HG03108 (cell line): ENCODE measurements at regions not wholly inside any gene's neighbourhood (a gene's known extent, or its start where the extent isn't known, plus 50 kb on each side); places are given as distances from the start of the nearest gene placed in this dataset.
"Not testable (repeated sequence)": the region's sequence is repeated elsewhere in the genome, so short reads cannot be mapped to it uniquely, and the experiment has no call there.

Experiments used
- ATAC-seq: cut with Tn5 transposase; IDR thresholded peaks from one replicate; pipeline ENCODE4 v1.9.1; 2021; ENCODE audit warnings: moderate library complexity; ENCODE audit not compliant: unreplicated experiment

DNA sequence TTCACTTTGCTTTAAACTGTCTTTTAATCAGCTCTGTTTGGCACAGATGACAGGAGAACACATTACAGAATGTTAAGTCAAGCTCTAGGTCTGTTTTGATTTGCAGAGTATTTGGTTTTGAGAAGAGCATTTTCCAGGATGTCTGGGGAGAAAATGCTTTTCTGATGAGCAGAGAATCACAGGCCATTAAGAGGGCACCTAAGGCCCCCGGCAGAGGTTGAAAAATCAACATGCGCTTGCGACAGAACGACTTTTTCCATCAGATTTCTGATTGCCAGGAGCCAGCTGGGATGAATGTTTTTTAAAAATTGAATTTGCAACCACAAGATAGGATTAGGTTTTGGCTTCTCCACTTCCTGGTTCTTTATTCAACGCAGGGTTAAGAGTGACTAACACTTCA is 304.5 kb downstream of the JRKL start:
- ATAC-seq, result no peak

GRCh38 chr11:96696731-96697130 is 306.9 kb downstream of the JRKL start:
- no peak for ATAC-seq

DNA sequence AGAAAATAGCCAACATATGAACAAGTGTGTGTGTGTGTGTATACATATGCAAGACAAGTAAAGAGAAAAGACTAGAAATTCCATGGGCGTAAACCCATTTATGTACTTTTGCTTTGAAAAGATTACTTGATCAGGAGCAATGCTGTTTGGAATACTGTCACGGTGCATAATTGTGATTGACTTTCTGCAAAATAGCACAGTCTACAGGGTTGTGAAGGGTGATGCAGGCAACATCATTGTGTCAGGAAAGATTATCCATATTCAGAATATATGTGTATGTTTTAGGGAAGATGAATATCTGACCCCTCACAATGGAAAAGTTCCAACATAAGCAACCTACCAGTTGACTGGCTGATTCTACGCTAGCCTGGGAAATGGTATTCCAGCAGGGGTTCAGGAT is 307.7 kb downstream of the JRKL start:
- no peak for ATAC-seq

DNA sequence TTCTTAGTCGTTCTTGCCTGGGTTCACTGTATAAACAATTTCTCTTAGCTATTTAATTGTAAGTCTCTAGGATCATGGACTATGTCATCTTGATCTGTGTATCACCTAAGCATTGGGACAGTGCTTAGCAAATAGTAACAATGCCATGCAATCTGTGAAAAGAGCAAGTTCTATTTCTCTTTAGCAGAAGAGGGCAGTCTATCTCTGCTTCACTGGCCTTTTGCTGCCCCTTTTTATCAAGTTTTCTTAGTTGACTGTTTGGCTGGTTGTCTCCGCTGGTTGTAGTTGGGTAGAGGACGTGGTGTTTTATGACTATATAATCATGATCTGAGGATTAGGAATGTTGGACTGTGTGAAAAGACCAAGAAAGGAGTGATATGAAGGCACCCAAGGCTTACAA is 315.0 kb downstream of the JRKL start:
- no peak for ATAC-seq

- no peak for ATAC-seq
Observed at GRCh38 chr11:96706761-96707160, 316.9 kb downstream of the JRKL start.

DNA sequence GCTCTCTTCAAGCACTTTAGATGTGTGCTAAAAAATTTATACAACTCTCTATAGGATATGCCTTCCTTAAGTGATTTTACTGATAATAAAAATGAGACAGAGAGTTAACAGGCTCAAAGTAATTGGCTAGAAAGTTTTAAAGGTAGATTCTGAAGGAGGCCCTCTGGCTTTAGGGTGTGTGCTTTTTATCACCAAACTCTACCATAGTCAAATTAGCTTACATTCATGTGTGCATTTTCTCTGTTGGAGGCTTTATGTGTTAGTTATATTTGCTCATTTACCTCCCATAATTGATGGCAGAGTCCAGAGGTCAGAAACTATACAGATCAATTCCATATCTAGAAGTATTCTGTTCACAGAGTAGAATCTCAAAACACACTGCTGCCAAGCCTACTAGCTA is 317.5 kb downstream of the JRKL start:
- ATAC-seq, result no peak

- no peak for ATAC-seq
Observed at GRCh38 chr11:96708219-96708878, 318.5 kb downstream of the JRKL start.

DNA sequence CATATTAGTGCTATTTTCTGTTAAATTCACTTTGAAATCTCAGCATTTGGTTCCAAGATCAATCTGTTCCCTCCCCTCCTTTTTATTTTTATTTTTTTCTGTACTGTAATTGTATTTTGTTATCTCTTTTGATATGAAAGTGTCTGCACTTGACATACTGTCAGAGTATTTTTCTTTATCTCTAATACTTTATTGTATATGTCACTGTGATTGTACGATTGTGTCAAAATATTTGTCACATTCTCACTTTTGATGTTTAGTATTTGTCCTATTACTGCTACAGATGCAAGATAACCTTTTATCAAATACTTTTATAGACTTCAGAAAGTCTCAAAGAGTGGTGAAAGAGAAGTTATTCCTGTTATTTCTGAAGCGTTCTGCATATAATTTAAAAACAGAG is 323.5 kb downstream of the JRKL start:
- ATAC-seq, result no peak

DNA sequence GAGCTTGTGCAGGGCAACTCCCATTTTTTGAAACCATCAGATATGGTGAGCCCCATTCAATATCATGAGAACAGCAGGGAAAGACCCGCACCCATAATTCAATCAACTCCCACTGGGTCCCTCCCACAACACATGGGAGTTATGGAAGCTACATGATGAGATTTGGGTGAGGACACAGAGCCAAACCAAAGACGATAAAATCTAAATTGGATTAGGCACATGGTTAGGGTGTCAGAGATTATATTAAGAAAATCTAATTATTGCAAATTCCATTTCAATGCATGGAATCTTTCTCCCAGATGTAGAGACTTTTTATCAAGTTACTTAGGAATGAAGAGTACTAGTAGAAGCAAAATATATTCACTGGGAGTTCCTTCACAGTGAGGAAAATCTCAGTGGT is 324.9 kb downstream of the JRKL start:
- ATAC-seq, result no peak

- ATAC-seq, result no peak
Observed at GRCh38 chr11:96715208-96715607, 325.4 kb downstream of the JRKL start.

DNA sequence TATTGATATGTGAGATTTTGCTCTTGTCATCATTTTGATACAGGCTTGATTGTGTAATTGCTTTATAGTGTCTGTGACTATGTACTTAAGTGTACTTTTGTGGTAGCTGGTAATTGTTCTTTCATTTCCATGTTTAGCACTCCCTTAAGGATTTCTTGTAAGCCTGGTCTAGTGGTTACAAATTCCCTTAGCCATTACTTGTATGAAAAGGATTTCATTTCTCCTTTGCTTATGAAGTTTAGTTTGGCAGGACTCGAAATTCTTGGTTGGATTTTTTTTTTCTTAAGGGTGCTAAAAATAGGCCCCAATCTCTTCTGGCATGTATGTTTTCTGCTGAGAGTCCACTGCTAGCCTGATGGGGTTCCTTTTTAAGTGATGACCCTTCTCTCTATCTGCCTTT is 346.8 kb downstream of the JRKL start:
- ATAC-seq, result no peak

GRCh38 chr11:96738311-96738710 is 348.5 kb downstream of the JRKL start:
- no peak for ATAC-seq

GRCh38 chr11:96741068-96741467 is 351.3 kb downstream of the JRKL start:
- ATAC-seq, result no peak

- ATAC-seq, result no peak
Observed at GRCh38 chr11:96744697-96745096, 354.9 kb downstream of the JRKL start.

DNA sequence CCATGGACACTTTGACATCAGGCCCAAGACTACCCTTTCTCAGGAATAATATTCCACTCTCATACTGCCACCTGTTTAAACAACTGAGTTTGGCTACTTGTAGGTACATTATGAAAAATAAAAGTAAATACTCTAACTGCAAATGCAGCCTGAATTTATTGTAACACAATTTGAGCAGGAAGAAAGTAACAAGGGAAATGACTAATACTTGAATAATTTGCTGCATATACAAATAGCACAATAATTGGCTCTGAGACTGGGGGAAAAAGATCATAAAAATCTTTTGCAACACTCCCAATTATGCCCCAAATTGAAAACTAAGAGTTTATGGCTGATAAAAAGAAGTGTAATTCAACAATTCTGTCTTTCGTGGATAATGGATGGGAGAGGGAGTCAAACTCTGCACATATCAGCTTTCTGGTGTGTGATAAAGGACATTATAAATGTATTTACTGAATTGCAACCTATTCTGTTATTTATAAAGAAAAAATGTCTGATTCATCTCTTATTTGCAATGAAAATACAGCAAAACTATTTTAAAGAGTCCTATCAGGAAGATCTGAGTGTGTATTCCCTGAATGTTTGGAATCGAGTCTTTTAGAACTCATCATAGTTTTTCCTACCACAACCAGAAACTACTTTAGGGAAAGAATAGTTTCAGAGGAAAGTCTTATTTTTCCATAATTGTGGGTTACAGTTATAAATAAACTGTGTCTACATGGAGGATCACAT is 359.0 kb downstream of the JRKL start:
- no peak for ATAC-seq

DNA sequence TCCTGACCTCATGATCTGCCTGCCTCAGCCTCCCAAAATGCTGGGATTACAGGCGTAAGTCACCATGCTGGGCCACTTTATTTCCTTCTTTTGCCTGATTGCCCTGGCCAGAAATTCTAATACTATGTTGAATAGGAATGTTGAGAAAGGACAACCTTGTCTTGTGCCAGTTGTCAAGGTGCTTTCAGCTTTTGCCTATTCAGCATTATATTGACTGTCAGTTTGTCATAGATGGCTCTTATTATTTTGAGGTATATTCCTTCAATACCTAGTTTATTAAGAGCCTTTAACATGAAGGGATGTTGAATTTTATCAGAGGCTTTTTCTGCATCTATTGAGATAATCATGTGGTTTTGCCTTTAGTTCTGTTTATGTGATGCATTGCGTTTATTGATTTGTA is 362.0 kb downstream of the JRKL start:
- not testable (repeated sequence) for ATAC-seq

GRCh38 chr11:96752221-96752620 is 362.4 kb downstream of the JRKL start:
- no peak for ATAC-seq

DNA sequence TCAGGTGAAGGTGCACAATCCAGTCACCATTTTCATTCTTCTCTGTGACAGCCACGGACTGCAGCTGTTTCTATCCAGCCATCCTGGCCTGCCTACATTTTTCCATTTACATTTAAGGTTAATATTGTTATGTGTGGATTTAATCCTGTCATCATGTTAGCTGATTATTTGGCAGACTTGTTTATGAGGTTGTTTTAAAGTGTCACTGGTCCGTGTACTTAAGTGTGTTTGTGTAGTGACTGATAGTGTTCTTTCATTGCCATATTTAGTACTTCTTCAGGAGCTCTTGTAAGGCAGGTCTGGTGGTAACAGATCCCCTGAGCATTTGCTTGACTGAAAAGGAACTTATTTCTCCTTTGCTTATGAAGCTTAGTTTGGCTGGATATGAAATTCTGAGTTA is 364.2 kb downstream of the JRKL start:
- ATAC-seq, result no peak

GRCh38 chr11:96755209-96755608 is 365.4 kb downstream of the JRKL start:
- no peak for ATAC-seq

DNA sequence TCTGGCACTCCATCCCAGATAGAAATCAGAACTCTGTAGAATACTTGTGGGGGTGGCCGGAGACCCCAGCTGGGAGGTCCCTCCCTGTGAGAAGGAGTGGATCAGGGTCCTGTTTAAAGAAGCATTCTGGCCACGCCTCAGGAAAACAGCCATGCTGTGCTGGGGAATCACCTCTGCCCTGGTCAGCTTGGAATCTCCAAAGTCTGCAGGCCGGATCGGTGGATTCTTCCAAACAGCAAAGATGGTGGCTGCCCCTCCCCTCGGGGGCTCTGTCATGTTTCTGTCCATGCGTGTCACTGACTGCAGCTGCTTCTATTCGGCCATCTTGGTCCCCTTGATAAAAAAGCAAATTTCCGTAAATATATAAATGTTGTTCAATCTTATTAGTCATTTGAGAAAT is 365.9 kb downstream of the JRKL start:
- no peak for ATAC-seq

DNA sequence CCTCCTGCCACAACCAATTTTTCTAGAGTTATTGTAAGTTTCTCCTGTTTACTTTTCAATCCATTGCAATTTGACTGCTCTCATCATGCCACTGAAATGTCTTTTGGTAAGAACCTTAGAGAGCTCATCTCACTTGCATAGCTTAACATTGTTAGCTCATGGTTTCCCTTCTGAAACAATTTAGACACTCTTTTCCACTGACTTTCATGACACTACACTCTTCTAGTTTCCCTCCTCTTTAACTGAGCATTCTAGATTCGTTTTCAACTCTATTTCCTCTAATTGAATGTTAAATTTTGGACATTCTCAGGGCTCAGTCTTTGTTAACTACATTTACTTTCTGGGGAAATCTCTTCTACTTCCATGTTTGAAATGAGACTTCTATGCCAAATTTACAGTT is 369.1 kb downstream of the JRKL start:
- ATAC-seq, result no peak

DNA sequence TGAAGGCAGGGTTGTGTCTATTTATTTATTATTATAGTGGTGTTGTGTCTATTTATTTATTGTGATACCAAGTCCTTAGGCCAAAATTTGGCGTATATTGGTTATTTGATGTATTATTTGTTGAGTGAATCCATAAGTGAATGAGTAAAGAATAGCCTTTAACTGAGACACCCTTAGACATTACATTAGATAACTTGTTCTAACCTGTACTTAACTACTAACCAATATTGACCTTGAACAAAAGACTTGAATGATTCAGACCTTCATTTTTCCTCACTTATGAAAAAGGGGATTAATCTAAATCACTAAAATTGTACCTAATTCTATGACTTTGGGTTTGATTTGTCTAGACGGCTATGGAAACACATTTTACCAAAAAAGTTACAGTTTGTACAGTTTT is 370.5 kb downstream of the JRKL start:
- ATAC-seq, result no peak

- ATAC-seq, result no peak
Observed at GRCh38 chr11:96760815-96761214, 371.0 kb downstream of the JRKL start.
